OCI-LY7 (cell line): ENCODE measurements at regions not wholly inside any gene's neighbourhood (a gene's known extent, or its start where the extent isn't known, plus 50 kb on each side); places are given as distances from the start of the nearest gene placed in this dataset.

Experiments used
- BruUV-seq: library from RNA; stranded (reverse); fragments of 400-500 nt; replicated peaks from 2 replicates; lab custom pipeline; 2021; lab: Mats Ljungman, UMichigan
- CTCF ChIA-PET: fragments of 300-600 bp; sonication (Branson Sonifier 250); formaldehyde crosslinking; loops from one replicate; lab custom pipeline; 2022; ENCODE audit warnings: antibody characterized with exemption; ENCODE audit not compliant: unreplicated experiment; lab: Charles Lee
- POLR2A ChIA-PET: fragments of 300-600 bp; sonication (Branson Sonifier 250); formaldehyde crosslinking; loops from one replicate; lab custom pipeline; 2022; ENCODE audit warnings: antibody characterized with exemption; lab: Charles Lee
- DNase-seq: peaks from one replicate; pipeline ENCODE4 v3.0.0-alpha.2; 2015; ENCODE audit warnings: low spot score
- H2AFZ ChIP-seq: fragments of 200-600 bp; sonication (generic), shearing (Covaris generic); 2 replicates; pipeline ENCODE4 v1.6.1; 2014; ENCODE audit warnings: mild to moderate bottlenecking, antibody characterized with exemption, low read length, moderate library complexity
- H3K27ac ChIP-seq: fragments of 200-600 bp; sonication (generic); 2 replicates; pipeline ENCODE4 v1.5.1; 2014; ENCODE audit warnings: mixed run types, low read depth, mild to moderate bottlenecking, moderate library complexity, low read length, inconsistent platforms; ENCODE audit not compliant: poor library complexity, severe bottlenecking
- H3K36me3 ChIP-seq: fragments of 200-600 bp; sonication (generic); 2 replicates; pipeline ENCODE4 v1.6.1; 2014; ENCODE audit warnings: mild to moderate bottlenecking, antibody characterized with exemption, low read length, moderate library complexity, mixed read lengths; ENCODE audit not compliant: insufficient read depth
- H3K4me1 ChIP-seq: fragments of 200-600 bp; sonication (generic); 2 replicates; pipeline ENCODE4 v1.5.1; 2014; ENCODE audit warnings: mild to moderate bottlenecking, low read length; ENCODE audit not compliant: insufficient read depth, poor library complexity, severe bottlenecking
- H3K4me2 ChIP-seq: fragments of 200-600 bp; sonication (generic); 2 replicates; pipeline ENCODE4 v1.6.1; 2014; ENCODE audit warnings: mild to moderate bottlenecking, low read length
- H3K4me3 ChIP-seq: fragments of 200-600 bp; sonication (generic); 2 replicates; pipeline ENCODE4 v1.5.1; 2014; ENCODE audit warnings: mild to moderate bottlenecking, low read depth, low read length; ENCODE audit not compliant: poor library complexity, severe bottlenecking
- H3K79me2 ChIP-seq: fragments of 200-600 bp; sonication (generic); 2 replicates; pipeline ENCODE4 v1.6.1; 2016; ENCODE audit warnings: low read depth, mild to moderate bottlenecking, low read length, moderate library complexity, mixed read lengths; ENCODE audit not compliant: insufficient read depth
- H3K9me2 ChIP-seq: fragments of 200-600 bp; sonication (generic); 2 replicates; pipeline ENCODE4 v1.6.1; 2016; ENCODE audit warnings: mild to moderate bottlenecking, low read length, mixed read lengths; ENCODE audit not compliant: insufficient read depth
- H3K9me3 ChIP-seq: fragments of 200-600 bp; sonication (generic); 2 replicates; pipeline ENCODE4 v1.6.1; 2014; ENCODE audit warnings: mild to moderate bottlenecking, mixed run types, low read length, mixed read lengths
- H4K20me1 ChIP-seq: fragments of 200-600 bp; sonication (generic); 2 replicates; pipeline ENCODE4 v1.6.1; 2014; ENCODE audit warnings: mild to moderate bottlenecking, antibody characterized with exemption, low read length, moderate library complexity, mixed read lengths; ENCODE audit not compliant: insufficient read depth
- EZH2phosphoT487 ChIP-seq: fragments of 200-600 bp; sonication (generic); IDR thresholded peaks from 2 replicates; pipeline ENCODE4 v1.6.1; 2018; ENCODE audit warnings: low read depth, borderline replicate concordance, mild to moderate bottlenecking, mixed run types, antibody characterized with exemption, low read length, moderate library complexity, mixed read lengths
- intact Hi-C: fragments of 100-400 bp; cut with micrococcal nuclease; formaldehyde crosslinking; loops from one replicate; pipeline ENCODE4 v1.10.0; 2022; ENCODE audit not compliant: unreplicated experiment
- TF ChIP-seq, protein P1 (sequence below): fragments of 200-600 bp; sonication (generic); conservative IDR thresholded peaks from 2 replicates; pipeline ENCODE4 v1.5.1; 2014; ENCODE audit warnings: mild to moderate bottlenecking, antibody characterized with exemption, low read length, moderate library complexity, mixed read lengths

- Histone ChIP-seq H3K4me2 (no peak overlapping the region), H3K9me3 (no peaks in the 10 kb centered on the region), H2AFZ (no peak overlapping the region), H3K4me3 (no peak overlapping the region), H3K4me1 (no peaks in the 10 kb centered on the region), H3K79me2 (no peaks in the 10 kb centered on the region), H3K27ac (no peak overlapping the region), H3K36me3 (no peaks in the 10 kb centered on the region), H3K9me2 (no peaks in the 10 kb centered on the region), H4K20me1 (no peaks in the 10 kb centered on the region)
- ChIA-PET CTCF (no interaction called here), POLR2A (no interaction called here)
- intact Hi-C loops, result no loop called here
- no TSS peak for BruUV-seq
- DNase-seq, result no peak
- TF ChIP-seq EZH2phosphoT487, result no peak
- TF ChIP-seq, protein P1, sequence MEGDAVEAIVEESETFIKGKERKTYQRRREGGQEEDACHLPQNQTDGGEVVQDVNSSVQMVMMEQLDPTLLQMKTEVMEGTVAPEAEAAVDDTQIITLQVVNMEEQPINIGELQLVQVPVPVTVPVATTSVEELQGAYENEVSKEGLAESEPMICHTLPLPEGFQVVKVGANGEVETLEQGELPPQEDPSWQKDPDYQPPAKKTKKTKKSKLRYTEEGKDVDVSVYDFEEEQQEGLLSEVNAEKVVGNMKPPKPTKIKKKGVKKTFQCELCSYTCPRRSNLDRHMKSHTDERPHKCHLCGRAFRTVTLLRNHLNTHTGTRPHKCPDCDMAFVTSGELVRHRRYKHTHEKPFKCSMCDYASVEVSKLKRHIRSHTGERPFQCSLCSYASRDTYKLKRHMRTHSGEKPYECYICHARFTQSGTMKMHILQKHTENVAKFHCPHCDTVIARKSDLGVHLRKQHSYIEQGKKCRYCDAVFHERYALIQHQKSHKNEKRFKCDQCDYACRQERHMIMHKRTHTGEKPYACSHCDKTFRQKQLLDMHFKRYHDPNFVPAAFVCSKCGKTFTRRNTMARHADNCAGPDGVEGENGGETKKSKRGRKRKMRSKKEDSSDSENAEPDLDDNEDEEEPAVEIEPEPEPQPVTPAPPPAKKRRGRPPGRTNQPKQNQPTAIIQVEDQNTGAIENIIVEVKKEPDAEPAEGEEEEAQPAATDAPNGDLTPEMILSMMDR, result no peak
These were observed 381.2 kb downstream of the RSL24D1 start for GRCh38 chr15:54815556-54815955.

DNA sequence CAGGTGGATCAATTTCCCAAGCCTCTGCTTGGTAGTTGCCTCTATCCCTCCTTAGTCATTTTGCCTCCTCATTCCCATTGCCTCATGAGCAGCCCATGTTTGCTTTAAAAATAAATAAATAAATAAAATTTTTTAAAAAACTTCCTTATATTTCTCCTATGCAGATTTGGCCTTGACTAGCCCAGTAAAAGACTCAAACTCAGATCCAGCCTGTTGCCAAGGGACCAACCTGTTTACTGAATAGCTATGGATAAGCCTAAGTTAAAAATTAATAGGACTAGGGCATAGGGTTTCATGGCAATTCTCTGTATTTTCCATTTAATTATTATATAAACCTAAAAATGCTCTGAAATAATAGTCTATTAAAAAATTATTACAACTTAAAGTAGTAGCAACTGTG lies 384.4 kb downstream of the RSL24D1 start:
- Histone ChIP-seq H2AFZ (no peak overlapping the region), H3K9me2 (no peaks in the 10 kb centered on the region), H3K27ac (no peak overlapping the region), H3K4me1 (no peaks in the 10 kb centered on the region), H4K20me1 (no peaks in the 10 kb centered on the region), H3K4me2 (no peak overlapping the region), H3K79me2 (no peaks in the 10 kb centered on the region), H3K4me3 (no peak overlapping the region), H3K9me3 (no peaks in the 10 kb centered on the region), H3K36me3 (no peaks in the 10 kb centered on the region)
- intact Hi-C loops, result no loop called here
- no TSS peak for BruUV-seq
- CTCF ChIA-PET, result no interaction called here
- POLR2A ChIA-PET, result interaction anchor here (0.5 kb wide), 1 partner anchor 10 kb away, joined by 3 read pairs; no protein-coding TSS in a partner anchor
- TF ChIP-seq, protein P1, result no peak
- no peak for TF ChIP-seq EZH2phosphoT487
- DNase-seq, result no peak

DNA sequence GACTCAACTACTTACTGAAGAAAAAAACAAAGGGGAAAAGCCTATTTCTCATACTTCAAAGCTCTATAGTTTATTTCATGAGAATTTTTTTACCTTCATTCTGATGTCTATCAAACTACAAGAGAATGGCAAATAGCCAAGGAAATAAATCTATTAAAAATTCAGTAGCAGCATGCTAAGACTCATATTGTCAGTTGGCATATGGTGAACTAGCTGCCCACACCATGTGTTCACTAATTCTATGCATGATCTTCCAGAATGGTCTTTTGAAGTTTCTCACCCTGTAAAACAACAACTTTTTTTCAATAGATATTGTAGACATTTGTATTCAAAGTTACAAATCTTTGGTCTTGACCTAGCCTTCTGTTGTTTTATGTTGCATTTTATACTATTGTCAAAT lies 386.2 kb downstream of the RSL24D1 start:
- no peak overlapping the region for H2AFZ ChIP-seq
- ChIA-PET CTCF (no interaction called here), POLR2A (no interaction called here)
- TF ChIP-seq EZH2phosphoT487, result no peak
- TF ChIP-seq, protein P1, result no peak
- no peaks in the 10 kb centered on the region for H3K4me1 ChIP-seq
- no peak overlapping the region for H3K27ac ChIP-seq
- BruUV-seq, result no TSS peak
- no peak overlapping the region for H3K4me2 ChIP-seq
- no peaks in the 10 kb centered on the region for H3K36me3 ChIP-seq
- no peaks in the 10 kb centered on the region for H4K20me1 ChIP-seq
- intact Hi-C loops, result no loop called here
- no peak overlapping the region for H3K4me3 ChIP-seq
- no peaks in the 10 kb centered on the region for H3K9me2 ChIP-seq
- DNase-seq, result no peak
- H3K79me2 ChIP-seq, result no peaks in the 10 kb centered on the region
- no peaks in the 10 kb centered on the region for H3K9me3 ChIP-seq
